ENCODE measurements at regions not wholly inside any gene's neighbourhood (a gene's known extent, or its start where the extent isn't known, plus 50 kb on each side); places are given as distances from the start of the nearest gene placed in this dataset.
"Not testable (repeated sequence)": the region's sequence is repeated elsewhere in the genome, so short reads cannot be mapped to it uniquely, and the experiment has no call there.

GRCh38 chr21:18096413-18096812 is 148.2 kb upstream of the CHODL start:
- DNase-seq: not testable (repeated sequence)

GRCh38 chr21:18089786-18090185 is 154.8 kb upstream of the CHODL start:
- DNase-seq: no peak

GRCh38 chr21:18070392-18070791 is 174.2 kb upstream of the CHODL start:
- no peak for DNase-seq

- DNase-seq: no peak
Observed at GRCh38 chr21:18069875-18070274, 174.8 kb upstream of the CHODL start.

GRCh38 chr21:18060402-18060801 is 184.2 kb upstream of the CHODL start:
- DNase-seq: no peak

- no peak for DNase-seq
Observed at GRCh38 chr21:18058731-18059398, 185.8 kb upstream of the CHODL start.

- no peak for DNase-seq
Observed at GRCh38 chr21:18053151-18053550, 191.5 kb upstream of the CHODL start.

- no peak for DNase-seq
Observed at GRCh38 chr21:18049461-18049860, 195.2 kb upstream of the CHODL start.

- DNase-seq: peak; percentile 17
Observed at GRCh38 chr21:18041012-18041411, 203.6 kb upstream of the CHODL start.

GRCh38 chr21:18030248-18030647 is 211.1 kb upstream of the C21orf91 start:
- DNase-seq: no peak

- no peak for DNase-seq
Observed at GRCh38 chr21:18026359-18026758, 207.2 kb upstream of the C21orf91 start.

GRCh38 chr21:18023711-18024110 is 204.6 kb upstream of the C21orf91 start:
- DNase-seq: no peak

- no peak for DNase-seq
Observed at GRCh38 chr21:18023157-18023556, 204.0 kb upstream of the C21orf91 start.

GRCh38 chr21:18007121-18007520 is 188.0 kb upstream of the C21orf91 start:
- DNase-seq: no peak

- no peak for DNase-seq
Observed at GRCh38 chr21:18006691-18007090, 187.5 kb upstream of the C21orf91 start.

GRCh38 chr21:18002393-18002792 is 183.2 kb upstream of the C21orf91 start:
- DNase-seq: no peak

- no peak for DNase-seq
Observed at GRCh38 chr21:18000981-18001686, 182.0 kb upstream of the C21orf91 start.

GRCh38 chr21:17998599-17998998 is 179.4 kb upstream of the C21orf91 start:
- not testable (repeated sequence) for DNase-seq

GRCh38 chr21:17989780-17990179 is 170.6 kb upstream of the C21orf91 start:
- no peak for DNase-seq

- no peak for DNase-seq
Observed at GRCh38 chr21:17988102-17988437, 168.9 kb upstream of the C21orf91 start.

GRCh38 chr21:17987382-17988101 is 168.4 kb upstream of the C21orf91 start:
- DNase-seq: no peak

GRCh38 chr21:17981060-17981740 is 162.0 kb upstream of the C21orf91 start:
- no peak for DNase-seq

GRCh38 chr21:17979763-17980162 is 160.6 kb upstream of the C21orf91 start:
- no peak for DNase-seq

GRCh38 chr21:17978895-17979294 is 159.7 kb upstream of the C21orf91 start:
- DNase-seq: no peak
